NCI-H82 (cell line): ENCODE measurements at regions not wholly inside any gene's neighbourhood (a gene's known extent, or its start where the extent isn't known, plus 50 kb on each side); places are given as distances from the start of the nearest gene placed in this dataset.

Source experiments
- DNase-seq: peaks from one replicate; lab custom pipeline; 2025; lab: John Stamatoyannopoulos, UW

DNA sequence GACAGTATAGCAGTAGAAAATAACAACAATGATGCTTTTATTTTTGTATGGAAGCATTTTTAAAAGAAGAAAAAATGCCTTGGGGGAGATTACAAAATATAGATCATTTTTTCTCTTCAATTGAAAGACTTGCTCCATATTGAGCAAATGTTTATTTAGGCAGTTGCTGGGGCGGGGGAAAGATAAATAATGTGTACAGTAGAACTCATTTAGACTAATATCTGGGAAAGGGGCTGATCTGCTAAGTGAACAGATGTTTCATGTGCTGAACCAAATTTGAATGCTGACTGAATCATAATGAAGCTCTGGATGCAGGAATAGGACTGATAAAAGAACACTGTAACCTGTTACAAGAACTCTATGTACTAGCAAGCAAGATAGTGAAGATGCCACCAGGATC, 457.1 kb upstream of the TENM4 start:
- no peak for DNase-seq

DNA sequence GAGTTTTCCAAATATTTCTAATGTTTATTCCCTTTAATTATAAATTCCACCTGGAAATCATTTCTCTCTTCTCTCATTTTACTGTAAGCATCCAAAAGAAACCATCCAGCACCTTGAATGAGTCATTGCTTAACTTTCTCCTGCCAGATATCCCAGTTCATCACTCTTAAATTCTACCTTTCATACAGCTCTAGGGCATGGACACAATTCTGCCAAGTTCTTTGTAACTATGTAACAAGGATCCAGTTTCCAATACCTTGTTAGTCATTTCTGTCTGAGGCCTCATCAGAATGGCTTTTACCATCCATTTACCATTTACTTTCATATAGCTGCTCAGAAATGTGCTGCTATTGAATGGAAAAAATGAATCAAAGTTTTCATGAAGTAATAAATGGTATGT, 455.4 kb upstream of the TENM4 start:
- no peak for DNase-seq

DNA sequence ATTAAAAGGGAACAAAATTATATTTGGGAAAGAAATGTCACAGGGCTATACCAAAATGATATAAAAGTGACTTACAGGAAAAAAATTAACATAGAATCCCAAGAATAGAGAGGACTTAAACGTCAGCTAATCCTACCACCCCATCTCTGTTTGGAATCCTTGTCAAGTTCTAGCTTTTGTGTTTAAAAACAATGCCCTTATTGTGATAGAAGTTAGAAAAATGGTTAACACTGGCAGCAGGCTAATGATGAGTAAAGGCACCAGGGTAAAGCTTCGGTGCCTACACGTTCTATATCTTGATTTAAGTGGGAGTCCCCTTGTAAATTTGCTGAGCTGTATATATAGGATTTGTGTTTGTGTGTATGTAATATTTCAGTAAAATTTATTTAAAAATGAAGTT, 453.3 kb upstream of the TENM4 start:
- no peak for DNase-seq

DNA sequence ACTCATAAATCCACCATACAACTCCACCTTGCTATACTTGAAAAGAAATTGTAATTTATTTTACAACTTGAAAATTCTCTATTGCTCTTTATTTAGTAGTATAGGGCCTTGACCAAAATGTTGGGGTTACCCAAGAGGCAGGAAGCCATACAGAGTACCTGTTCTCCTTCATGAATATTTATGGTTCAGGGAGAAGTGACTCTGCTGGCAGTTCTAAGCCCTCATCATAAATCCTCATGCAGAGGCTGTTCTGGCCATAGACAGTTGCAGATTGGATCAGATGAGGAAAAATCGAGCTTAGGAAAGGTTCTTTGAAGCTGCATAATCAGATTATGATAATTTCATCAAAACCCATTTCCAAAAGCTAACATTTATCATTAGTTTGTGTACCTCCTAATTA, 449.4 kb upstream of the TENM4 start:
- peak; percentile 66 for DNase-seq

DNA sequence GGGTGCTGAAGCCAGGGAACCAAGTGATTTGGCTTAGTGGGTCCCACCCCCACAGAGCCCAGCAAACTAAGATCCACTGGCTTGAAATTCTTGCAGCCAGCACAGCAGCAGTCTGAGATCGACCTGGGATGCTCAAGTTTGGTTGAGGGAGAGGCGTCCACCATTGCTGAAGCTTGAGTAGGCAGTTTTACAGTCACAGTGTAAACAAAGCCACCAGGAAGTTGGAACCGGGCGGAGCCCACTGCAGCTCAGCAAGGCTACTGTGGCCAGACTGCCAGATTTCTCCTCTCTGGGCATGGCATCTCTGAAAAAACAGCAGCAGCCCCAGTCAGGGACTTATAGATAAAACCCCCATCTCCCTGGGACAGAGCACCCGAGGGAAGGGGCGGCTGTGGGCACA, 424.1 kb upstream of the TENM4 start:
- DNase-seq: no peak

DNA sequence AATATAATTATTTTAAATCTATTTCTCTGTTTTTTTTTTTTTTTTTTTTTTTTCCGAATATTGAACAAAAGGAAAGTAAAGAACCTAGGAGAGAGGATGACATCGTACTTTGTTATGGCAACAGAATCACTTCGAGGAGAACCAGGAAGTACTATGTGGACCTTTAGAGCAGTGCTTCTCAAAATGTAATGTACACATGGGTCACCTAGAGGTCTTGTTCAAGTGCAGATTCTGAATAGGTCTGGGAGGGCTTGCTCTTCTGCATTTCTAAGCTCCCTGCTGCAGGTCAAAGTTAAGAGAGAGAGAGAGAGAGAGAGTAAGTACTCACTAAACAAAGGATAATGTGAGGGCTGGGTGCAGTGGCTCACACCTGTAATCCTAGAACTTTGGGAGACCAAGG, 419.5 kb upstream of the TENM4 start:
- no peak for DNase-seq

DNA sequence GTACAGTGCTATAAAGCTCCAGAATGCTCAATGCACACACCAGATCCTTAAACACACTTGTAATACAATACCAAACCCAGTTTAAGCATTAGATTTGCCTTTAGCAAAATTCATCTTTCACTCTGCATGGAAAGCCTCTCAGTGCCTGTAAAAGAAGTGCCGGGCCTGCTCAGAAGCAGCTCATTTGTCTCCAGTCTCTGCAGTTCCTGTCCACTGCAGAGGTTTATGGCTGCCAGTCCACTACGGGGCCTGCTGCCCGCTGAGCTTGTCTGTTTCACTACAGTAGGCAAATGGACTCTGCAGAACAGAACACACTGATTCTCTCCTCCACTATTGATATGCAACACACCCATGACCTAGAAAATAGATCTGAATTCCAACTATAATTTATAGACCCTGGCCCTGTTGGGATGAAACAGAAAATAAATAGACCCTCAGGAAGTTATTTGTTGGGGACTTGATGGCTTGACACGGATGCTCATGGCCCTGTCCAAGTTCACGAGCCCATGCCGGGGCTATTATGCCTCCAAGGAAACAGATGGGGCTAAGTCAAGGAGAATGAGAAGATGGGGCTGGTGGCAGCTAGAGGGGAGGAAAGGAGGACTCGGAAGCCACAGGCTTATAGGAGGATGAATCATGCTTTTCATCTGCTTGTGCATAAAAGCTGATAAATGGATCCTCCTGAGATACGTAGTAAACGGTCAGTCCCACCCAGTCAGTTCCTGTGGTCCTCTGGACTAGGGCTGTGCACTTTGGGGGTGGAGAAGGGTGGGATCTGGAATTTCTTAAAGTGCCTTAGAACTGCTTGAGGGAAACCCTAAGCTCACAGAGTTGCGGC, 416.8 kb upstream of the TENM4 start:
- no peak for DNase-seq

DNA sequence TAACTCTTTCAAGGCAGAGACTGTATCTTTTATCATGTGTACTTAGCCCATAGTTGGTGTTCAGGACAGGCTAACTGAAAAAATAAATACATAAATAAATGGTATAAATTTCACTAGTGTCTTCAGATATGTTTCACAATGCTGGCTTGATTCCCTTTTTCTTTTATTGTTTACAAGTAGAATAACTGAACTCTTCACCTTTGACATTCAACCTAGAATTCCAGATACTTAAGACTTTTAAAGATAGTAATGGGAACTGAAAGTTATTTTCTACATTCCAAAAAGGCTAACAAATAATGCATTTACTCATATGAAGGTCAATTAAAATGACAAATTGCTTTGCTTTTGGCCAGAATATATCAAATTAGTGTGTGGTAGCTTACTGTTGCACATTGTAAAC, 411.3 kb upstream of the TENM4 start:
- no peak for DNase-seq

DNA sequence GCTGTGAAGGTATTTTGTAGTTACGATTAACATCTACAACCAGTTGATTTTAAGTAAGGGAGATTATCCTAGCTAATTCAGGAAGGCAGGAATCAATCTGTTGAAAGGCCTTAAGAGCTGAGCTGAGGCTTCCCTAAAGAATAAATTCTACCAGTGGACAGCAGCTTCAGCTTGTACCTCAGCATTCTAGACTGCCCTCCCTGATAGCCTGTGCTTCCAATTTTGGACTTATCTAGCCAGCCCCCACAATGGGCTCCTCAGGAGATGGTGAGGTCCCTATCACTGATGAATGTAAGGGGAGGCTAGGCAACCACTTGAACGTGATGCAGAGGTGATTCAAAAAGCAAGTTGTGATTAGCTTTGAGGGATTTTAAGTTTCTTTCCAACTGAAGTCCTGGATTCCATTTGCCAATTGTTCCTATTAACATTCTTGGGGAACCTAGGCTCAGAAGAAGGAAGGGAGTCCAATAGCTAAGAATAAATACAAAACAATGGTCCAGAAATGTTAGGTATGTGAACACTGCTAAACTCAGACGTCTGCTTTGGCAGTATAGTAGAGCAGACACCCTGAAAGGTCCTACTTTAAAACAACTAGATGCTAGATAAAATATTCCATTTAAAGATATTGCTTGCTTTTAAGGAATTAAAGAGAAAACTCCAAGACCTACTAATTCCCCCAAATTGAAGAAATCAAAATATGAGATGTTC, 404.3 kb upstream of the TENM4 start:
- no peak for DNase-seq

DNA sequence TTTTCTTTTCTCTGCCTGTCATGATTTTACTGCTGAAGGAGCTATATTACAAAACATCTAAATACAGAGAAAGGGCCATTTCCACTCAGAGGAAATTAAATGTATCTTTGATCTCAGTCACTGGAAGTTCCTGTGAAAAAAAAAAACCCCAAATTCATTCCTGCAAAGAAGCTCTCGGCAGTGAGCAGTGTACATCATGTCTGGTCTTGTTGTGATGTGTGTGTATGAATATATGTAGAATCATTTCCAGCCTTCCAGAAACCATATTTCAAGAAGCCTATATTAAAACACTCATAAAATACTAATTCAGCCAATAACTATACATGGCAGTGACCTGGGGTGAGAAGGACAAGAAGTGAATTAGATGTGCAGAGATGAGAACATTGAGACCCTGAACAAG, 393.2 kb upstream of the TENM4 start:
- no peak for DNase-seq

DNA sequence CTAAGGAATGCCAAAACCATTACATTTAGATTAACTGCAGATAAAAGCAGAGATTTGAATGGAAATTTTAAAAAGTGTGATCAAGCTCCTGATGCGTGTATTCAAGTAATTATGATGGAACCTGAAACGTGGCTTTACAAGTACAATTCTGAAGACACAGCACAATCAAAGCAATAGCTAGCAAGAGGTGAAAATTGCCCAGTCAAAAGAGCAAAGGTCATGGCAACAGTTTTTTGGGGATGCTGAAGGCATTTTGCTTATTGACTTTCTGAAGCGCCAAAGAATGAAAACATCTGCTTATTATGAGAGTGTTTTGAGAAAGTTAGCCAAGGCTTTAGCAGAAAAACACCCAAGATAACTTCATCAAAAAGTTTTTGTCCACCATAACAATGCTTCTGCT, 389.6 kb upstream of the TENM4 start:
- no peak for DNase-seq

DNA sequence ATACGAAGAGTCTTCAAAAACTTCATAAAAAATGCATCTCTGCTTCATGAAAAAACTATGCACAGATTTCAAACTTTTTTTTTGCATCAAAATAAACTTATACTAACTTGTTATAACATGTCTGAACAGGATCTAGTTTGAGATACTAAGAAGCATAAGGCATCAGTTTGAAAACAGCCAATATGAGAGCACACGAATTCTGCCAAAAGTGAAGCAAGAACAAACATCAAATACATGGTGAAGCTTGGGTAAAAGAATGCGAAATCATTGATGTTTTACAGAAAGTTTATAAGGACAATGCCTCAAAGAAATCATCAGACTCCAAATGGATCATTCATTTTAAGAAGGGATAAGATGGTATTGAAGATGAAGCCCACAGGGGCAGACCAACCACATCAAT, 389.1 kb upstream of the TENM4 start:
- no peak for DNase-seq

DNA sequence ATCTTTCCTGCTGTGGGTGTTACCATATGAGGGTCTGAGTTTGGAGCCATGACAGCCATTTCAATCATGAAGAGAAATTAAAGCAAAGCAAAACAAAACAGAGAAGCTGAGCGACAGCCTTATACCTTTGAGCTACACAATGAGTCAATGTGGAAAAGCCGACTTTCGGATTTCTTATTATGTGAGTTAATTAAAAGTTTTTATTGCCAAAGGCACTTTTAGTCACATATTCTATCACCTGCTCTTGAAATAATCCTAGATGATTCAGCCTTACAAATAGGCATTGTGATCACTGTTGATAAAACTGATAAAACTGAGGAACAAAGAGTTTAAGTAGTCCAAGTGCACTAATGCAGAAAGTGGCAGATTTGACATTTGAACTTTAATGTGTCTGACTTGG, 381.9 kb upstream of the TENM4 start:
- no peak for DNase-seq

DNA sequence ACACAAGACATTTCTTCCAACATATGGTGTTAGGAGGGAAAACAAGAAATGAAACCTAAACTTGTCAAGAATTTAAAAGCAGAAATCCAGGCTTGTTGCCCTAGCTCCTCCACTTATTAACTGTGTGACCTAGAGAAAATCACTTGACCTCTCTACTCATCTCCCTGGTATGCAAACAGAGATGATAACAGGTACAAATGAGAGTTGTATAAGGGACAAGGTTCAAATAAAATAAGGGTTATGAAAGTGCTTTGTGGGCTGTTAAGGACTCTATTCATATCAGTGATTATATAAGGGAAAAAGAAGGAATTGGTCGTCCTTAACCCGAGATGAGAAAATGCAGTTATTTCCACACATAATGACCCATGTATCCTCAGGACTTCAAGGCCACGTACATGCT, 372.7 kb upstream of the TENM4 start:
- no peak for DNase-seq

DNA sequence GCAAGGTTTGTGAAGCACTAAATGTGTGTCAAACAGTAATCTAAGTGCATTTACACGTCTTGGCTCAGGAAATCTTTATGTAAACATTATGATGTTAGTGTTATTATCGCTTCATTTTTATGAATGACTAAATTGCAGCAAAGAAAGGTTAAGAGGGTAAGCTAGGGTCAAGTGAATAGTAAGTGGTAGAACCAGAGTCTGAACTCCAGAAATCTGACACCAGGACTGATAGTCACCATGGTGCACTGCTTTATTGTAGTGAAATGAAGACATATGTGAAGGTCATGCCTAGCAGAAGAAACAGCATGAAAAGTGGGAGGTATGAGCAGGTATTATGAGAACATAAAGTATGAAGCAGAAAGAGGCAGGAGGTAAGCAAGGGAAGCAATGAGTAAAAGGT, 368.7 kb upstream of the TENM4 start:
- DNase-seq: no peak

DNA sequence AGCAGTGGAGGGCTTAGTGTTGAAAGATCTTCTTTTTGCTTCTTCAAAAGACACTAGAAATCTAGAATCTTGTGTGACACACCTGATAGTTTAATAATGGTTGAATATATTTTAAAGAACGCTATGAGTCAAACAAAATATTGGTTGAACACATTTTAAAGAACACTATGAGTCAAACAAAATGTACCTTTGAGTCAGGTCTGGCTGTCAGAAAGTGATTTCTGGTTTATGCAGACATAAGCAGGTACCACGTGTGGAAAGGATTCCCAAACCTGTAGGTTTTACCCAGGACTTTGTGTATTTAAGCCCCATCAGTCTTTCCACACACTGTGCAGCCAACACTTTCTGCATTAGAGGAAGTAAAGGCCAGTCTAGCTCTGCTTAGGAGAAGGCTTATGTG, 366.7 kb upstream of the TENM4 start:
- no peak for DNase-seq

DNA sequence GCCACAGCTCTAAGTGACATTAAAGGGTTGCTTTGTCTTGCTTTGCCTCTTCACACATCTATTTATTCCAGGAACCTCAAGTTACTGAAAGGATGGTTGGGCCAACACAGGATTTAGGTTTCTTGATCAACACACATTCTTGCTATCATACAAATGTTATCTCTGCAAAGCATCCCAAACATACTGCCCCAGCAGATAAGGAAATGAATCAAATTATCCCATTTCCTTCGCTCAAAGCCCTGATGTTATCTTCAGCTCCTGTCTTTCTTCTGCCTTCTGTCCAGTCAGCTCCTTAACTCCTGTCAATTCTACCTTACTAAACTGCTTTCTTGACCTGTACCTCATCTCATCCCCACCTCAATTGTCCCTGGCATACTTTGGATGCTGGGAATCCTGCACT, 355.9 kb upstream of the TENM4 start:
- DNase-seq: no peak

DNA sequence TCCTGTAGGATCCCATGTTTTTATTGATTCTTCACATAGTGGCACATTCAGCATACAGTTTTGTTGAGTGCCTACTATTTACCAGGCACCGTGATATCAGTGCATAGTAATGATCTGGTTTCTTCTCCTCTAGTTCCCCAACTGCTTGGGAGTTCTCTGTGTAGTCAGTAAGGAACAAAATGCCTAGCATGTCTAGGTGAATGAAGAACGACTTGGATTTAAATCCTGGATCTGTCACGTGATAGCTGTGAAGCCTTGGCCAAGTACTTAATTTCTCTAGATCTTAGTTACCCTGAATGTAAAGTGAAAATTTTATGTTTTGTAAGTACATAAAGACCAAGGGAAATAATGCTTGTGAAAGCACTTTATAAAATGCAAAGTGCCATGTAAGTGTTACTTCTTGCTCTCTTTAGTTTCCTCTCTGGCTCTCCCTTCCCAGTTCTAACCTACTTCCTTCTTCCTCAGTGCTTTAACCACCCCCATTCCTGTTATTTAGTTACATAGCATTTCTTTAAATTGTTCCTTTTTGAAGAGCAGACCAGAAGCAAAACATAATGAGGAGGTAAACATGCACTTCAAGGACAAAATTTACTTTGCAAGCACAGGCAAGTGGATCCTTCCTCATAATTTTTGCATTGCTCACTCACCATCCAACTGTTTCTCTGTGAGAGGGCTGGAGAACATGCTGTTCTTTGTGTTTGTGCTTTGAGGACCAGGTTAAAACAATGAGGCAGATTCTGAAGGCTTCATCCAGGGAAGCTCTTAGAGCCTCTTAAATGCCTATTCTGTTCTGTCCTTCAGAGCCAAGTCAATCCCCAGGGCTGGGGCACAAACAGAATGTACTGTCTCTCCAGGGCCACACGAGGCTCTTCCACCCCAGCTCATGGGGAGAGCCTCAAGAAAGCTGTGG, 353.9 kb upstream of the TENM4 start:
- no peak for DNase-seq

DNA sequence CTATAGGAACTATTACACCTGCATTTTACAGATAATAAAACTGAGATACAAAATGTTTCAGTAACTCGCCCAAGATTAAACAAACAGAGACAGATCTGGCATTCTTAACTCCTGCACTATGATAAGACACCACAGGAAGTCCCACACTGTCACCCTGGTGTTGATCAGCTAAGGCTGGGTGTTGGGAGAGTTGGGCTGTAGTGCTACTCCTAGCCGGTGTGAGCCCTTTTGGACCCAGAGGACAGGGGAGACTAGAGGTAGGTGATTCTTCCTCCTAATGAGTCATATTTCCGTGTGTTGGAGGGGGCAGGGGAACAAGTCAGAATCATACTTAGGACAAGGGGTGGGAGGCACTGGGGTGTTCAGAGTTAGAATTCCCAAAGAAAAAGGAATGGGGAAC, 353.2 kb upstream of the TENM4 start:
- DNase-seq: no peak

DNA sequence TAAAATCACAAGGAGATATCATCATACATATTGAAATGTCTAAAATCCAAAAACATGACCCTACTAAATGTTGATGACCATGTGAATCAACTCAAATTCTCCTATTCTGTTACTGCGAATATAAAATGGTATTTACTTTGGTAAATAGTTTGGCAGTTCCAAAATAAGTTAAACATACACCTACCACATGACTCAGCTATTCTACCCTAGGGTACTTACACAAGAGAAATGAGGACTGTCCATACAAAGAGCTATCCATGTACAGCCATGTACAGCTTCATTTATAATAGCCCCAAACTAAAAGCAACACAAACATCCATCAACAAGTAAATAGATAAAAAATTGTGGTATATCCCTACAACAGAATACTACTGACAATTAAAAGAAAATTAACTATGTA, 346.1 kb upstream of the TENM4 start:
- DNase-seq: no peak

DNA sequence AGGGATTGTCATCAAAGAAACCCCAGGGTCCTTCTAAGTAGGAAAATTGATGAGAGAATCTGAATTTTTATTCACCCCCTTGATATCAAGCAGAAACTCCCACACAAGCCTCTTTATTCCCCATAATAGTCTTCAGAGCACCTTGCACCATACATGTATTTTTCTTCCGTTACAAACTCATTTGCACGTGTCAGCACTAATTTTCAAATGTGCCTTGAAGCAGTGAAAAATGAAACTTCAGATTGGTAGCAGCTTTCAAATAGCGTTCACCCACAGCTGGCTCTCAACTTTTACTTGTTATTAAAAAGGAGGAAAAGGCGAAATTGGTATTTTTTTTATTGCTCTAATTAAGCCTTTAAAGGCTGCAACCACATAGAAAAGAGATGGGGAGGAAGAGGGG, 343.0 kb upstream of the TENM4 start:
- no peak for DNase-seq

DNA sequence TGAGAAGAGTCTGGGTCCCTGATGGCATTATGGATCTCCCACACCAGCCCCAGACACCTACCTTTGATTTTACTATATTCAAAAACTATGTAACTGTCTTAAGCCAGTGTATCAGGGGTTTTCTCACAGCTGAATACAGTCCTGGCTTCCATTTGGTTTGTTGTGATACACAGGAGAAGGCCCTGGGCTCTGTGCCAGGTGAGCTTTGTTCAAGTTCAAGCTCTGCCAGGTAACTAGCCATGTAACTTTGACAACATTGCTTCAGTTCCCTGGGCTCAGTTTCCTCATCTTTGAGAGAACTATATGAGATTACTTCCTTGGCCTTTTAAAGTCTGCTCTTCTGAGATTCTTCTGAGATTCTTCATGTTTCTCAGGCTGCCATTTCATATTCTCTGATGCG, 327.5 kb upstream of the TENM4 start:
- no peak for DNase-seq
